CD4-positive, alpha-beta T cell (primary cell): ENCODE measurements at regions not wholly inside any gene's neighbourhood (a gene's known extent, or its start where the extent isn't known, plus 50 kb on each side); places are given as distances from the start of the nearest gene placed in this dataset.

Experiments
- ATAC-seq: fragments of 200-7000 bp; cut with Tn5 transposase; one replicate; pipeline ENCODE4 v1.10.0; 2022; ENCODE audit warnings: mild to moderate bottlenecking; ENCODE audit not compliant: poor library complexity
- CTCF ChIA-PET: fragments of 350-600 bp; sonication (Branson Sonifier 250); formaldehyde crosslinking; loops from one replicate; lab custom pipeline; 2021; ENCODE audit warnings: antibody characterized with exemption, inconsistent platforms; lab: Charles Lee
- POLR2A ChIA-PET: fragments of 350-600 bp; sonication (Branson Sonifier 250); formaldehyde crosslinking; loops from one replicate; lab custom pipeline; 2021; ENCODE audit warnings: antibody characterized with exemption, inconsistent platforms; lab: Charles Lee
- DNase-seq, 14 experiments: peaks; one replicate each; pipeline ENCODE4 v3.0.0-alpha.2; 2013 to 2020; ENCODE audit warnings: mixed read lengths in 2 of 14
- H3K27ac ChIP-seq, 2 donors: one replicate each; pipeline versions ENCODE4 v1.5.1 to v1.7.0; 2013; ENCODE audit warnings: low read length in 2 of 2, low read depth in 1 of 2, mild to moderate bottlenecking in 1 of 2
- H3K27me3 ChIP-seq, 2 experiments: 1 replicate in 1 of 2; 2 replicates in 1 of 2; pipeline versions ENCODE4 v1.6.1 to v1.7.0; 2013; ENCODE audit warnings: low read length in 2 of 2, control low read depth in 1 of 2, mild to moderate bottlenecking in 1 of 2, moderate library complexity in 1 of 2; ENCODE audit not compliant: insufficient read depth in 2 of 2, control insufficient read depth in 1 of 2
- H3K36me3 ChIP-seq: one replicate; pipeline ENCODE4 v1.6.1; 2013; ENCODE audit warnings: low read length, control low read depth; ENCODE audit not compliant: insufficient read depth
- H3K4me1 ChIP-seq: one replicate; pipeline ENCODE4 v1.6.1; 2013; ENCODE audit warnings: low read length, control low read depth; ENCODE audit not compliant: insufficient read depth
- H3K4me3 ChIP-seq: one replicate; pipeline ENCODE4 v1.5.1; 2013; ENCODE audit warnings: mild to moderate bottlenecking, low read length, moderate library complexity
- H3K9me3 ChIP-seq, 2 experiments: 1 replicate in 1 of 2; 2 replicates in 1 of 2; pipeline versions ENCODE4 v1.6.1 to v1.7.0; 2013; ENCODE audit warnings: low read length in 2 of 2, mild to moderate bottlenecking in 2 of 2, control low read depth in 1 of 2, moderate library complexity in 1 of 2; ENCODE audit not compliant: control insufficient read depth in 1 of 2, insufficient read depth in 1 of 2
- H3K27ac Mint-ChIP-seq: one replicate; pipeline ENCODE4 v1.8.0; 2020; ENCODE audit warnings: mixed read lengths
- H3K27me3 Mint-ChIP-seq: one replicate; pipeline ENCODE4 v1.8.0; 2021; ENCODE audit warnings: mixed read lengths
- H3K36me3 Mint-ChIP-seq: one replicate; pipeline ENCODE4 v1.8.0; 2021; ENCODE audit warnings: low read depth, mixed read lengths
- H3K4me1 Mint-ChIP-seq: one replicate; pipeline ENCODE4 v1.8.0; 2021; ENCODE audit warnings: low read depth, mixed read lengths
- H3K4me3 Mint-ChIP-seq: one replicate; pipeline ENCODE4 v1.8.0; 2020; ENCODE audit warnings: mild to moderate bottlenecking, mixed read lengths
- H3K9me3 Mint-ChIP-seq: one replicate; pipeline ENCODE4 v1.8.0; 2020; ENCODE audit warnings: mixed read lengths
- intact Hi-C, 2 experiments: fragments of 100-400 bp; cut with DNase I in 1 of 2; cut with micrococcal nuclease in 1 of 2; formaldehyde crosslinking; loops; one replicate each; pipeline versions ENCODE4 v1.15.1 to v1.9.0; 2023 to 2025; cut with DNase I, micrococcal nuclease
- TF ChIP-seq, protein P1 (sequence below): fragments of 200-600 bp; IDR thresholded peaks from one replicate; pipeline ENCODE4 v1.8.0; 2022; ENCODE audit warnings: antibody characterized with exemption, mild to moderate bottlenecking

DNA sequence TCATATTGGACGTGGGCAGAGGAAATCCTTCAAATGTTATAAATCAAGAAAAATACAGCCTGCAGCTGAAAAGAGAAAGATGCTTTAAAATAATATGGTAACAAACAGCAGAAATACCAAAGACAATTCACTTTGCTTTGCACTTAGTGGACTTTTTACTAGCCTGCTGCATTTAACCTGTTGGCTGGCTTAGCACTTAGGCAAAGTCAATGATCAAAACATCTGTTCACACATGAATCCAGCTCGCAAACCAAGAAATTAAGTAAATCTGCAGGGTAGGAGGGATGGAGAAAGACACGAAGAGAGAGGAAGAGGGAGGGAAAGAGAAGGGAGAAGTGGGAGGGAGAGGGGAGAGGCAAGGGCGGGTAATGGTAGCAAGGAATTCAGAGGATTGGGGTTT lies 103.6 kb upstream of the RAB4A start:
- Histone ChIP-seq H3K4me1 (no peaks in the 10 kb centered on the region), H3K27me3 (no peaks in the 10 kb centered on the region), H3K4me3 (no peak overlapping the region), H3K27ac (no peak overlapping the region), H3K9me3 (no peaks in the 10 kb centered on the region), H3K36me3 (no peaks in the 10 kb centered on the region)
- Mint-ChIP-seq H3K4me3 (no peak overlapping the region), H3K9me3 (no peaks in the 10 kb centered on the region), H3K27ac (no peak overlapping the region), H3K4me1 (no peaks in the 10 kb centered on the region), H3K27me3 (no peaks in the 10 kb centered on the region), H3K36me3 (no peaks in the 10 kb centered on the region)
- ATAC-seq (no peak), DNase-seq (no peak)
- intact Hi-C loops = no loop called here
- POLR2A ChIA-PET = no interaction called here
- TF ChIP-seq, protein P1, sequence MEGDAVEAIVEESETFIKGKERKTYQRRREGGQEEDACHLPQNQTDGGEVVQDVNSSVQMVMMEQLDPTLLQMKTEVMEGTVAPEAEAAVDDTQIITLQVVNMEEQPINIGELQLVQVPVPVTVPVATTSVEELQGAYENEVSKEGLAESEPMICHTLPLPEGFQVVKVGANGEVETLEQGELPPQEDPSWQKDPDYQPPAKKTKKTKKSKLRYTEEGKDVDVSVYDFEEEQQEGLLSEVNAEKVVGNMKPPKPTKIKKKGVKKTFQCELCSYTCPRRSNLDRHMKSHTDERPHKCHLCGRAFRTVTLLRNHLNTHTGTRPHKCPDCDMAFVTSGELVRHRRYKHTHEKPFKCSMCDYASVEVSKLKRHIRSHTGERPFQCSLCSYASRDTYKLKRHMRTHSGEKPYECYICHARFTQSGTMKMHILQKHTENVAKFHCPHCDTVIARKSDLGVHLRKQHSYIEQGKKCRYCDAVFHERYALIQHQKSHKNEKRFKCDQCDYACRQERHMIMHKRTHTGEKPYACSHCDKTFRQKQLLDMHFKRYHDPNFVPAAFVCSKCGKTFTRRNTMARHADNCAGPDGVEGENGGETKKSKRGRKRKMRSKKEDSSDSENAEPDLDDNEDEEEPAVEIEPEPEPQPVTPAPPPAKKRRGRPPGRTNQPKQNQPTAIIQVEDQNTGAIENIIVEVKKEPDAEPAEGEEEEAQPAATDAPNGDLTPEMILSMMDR = no peak
- CTCF ChIA-PET = no interaction called here

GRCh38 chr1:229169399-229169798 lies 101.5 kb upstream of the RAB4A start:
- no peaks in the 10 kb centered on the region for H3K27me3 Mint-ChIP-seq
- Histone ChIP-seq H3K27ac (no peak overlapping the region), H3K4me1 (no peaks in the 10 kb centered on the region), H3K36me3 (no peaks in the 10 kb centered on the region), H3K9me3 (no peaks in the 10 kb centered on the region), H3K4me3 (no peak overlapping the region), H3K27me3 (no peaks in the 10 kb centered on the region)
- DNase-seq (no peak), ATAC-seq (no peak)
- H3K36me3 Mint-ChIP-seq = no peaks in the 10 kb centered on the region
- H3K4me1 Mint-ChIP-seq = no peaks in the 10 kb centered on the region
- TF ChIP-seq, protein P1 = no peak
- no peak overlapping the region for H3K27ac Mint-ChIP-seq
- POLR2A ChIA-PET = no interaction called here
- no peaks in the 10 kb centered on the region for H3K9me3 Mint-ChIP-seq
- no peak overlapping the region for H3K4me3 Mint-ChIP-seq
- CTCF ChIA-PET = no interaction called here
- intact Hi-C loops = no loop called here

- Histone ChIP-seq H3K9me3 (no peaks in the 10 kb centered on the region), H3K4me3 (no peak overlapping the region), H3K4me1 (no peaks in the 10 kb centered on the region), H3K27me3 (no peaks in the 10 kb centered on the region), H3K36me3 (no peaks in the 10 kb centered on the region), H3K27ac (no peak overlapping the region)
- H3K36me3 Mint-ChIP-seq = no peaks in the 10 kb centered on the region
- no peak overlapping the region for H3K27ac Mint-ChIP-seq
- no peaks in the 10 kb centered on the region for H3K27me3 Mint-ChIP-seq
- ChIA-PET CTCF (no interaction called here), POLR2A (no interaction called here)
- H3K4me1 Mint-ChIP-seq = no peaks in the 10 kb centered on the region
- ATAC-seq (no peak), DNase-seq (no peak)
- intact Hi-C loops = no loop called here
- no peaks in the 10 kb centered on the region for H3K9me3 Mint-ChIP-seq
- TF ChIP-seq, protein P1 = no peak
- H3K4me3 Mint-ChIP-seq = no peak overlapping the region
These were observed 100.6 kb upstream of the RAB4A start for GRCh38 chr1:229170274-229170673.
